K562 (cell line): ENCODE measurements at regions not wholly inside any gene's neighbourhood (a gene's known extent, or its start where the extent isn't known, plus 50 kb on each side); places are given as distances from the start of the nearest gene placed in this dataset.

Experiments used
- POLR2H ChIP-seq: IDR thresholded peaks from 2 replicates; pipeline ENCODE4 v1.6.1; 2016; ENCODE audit warnings: missing genetic modification characterization, low read depth, mild to moderate bottlenecking, control low read depth, missing compliant biosample characterization, moderate library complexity
- TF ChIP-seq, protein P1 (sequence below), 2 experiments: fragments of 250-450 bp in 1 of 2; fragments of 450-650 bp in 1 of 2; sonication (Bioruptor Pico) in 1 of 2; IDR thresholded peaks; 2 replicates each; pipeline versions ENCODE4 v1.6.1 to v1.8.0; 2016 to 2021; ENCODE audit warnings: mild to moderate bottlenecking in 2 of 2, moderate library complexity in 2 of 2, missing compliant biosample characterization in 1 of 2, missing genetic modification characterization in 1 of 2

DNA sequence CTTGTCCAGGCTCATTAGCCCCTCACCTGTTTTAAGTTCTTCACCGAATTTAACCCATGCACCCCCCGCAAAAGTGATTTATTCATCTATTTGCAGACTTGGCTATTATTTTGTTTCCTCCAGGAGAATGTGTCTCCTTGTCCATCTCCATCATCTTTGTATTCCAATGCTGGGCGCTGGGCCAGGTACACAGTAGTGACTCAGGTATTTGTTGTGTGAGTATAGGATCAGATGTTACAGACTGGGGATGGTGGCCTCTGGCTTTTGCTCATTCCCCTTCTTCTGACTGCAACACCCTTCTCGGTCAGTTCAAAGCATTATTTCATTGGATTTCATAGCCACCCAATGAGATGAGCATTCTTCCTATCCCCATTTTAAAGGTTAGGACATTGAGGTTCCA, 408.2 kb downstream of the MN1 start:
- no peak for TF ChIP-seq POLR2H
- TF ChIP-seq, protein P1, sequence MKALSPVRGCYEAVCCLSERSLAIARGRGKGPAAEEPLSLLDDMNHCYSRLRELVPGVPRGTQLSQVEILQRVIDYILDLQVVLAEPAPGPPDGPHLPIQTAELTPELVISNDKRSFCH (CRISPR knock-in tag; IDR thresholded peaks at IDR 0.05) = no peak
- TF ChIP-seq, protein P1 (tag; IDR thresholded peaks at IDR 0.05) = no peak
